PFSK-1 (cell line): ENCODE measurements at regions not wholly inside any gene's neighbourhood (a gene's known extent, or its start where the extent isn't known, plus 50 kb on each side); places are given as distances from the start of the nearest gene placed in this dataset.

Experiments
- POLR2AphosphoS5 ChIP-seq: IDR thresholded peaks from 2 replicates; pipeline ENCODE4 v1.6.1; 2012; ENCODE audit warnings: low read depth, mild to moderate bottlenecking, control low read depth, low read length, moderate library complexity
- SIN3A ChIP-seq: IDR thresholded peaks from 2 replicates; pipeline ENCODE4 v1.6.1; 2012; ENCODE audit warnings: mild to moderate bottlenecking, low read length, moderate library complexity, borderline replicate concordance; ENCODE audit not compliant: insufficient read depth
- TAF1 ChIP-seq: IDR thresholded peaks from 2 replicates; pipeline ENCODE4 v1.6.1; 2012; ENCODE audit warnings: low read length, control low read depth, borderline replicate concordance; ENCODE audit not compliant: insufficient read depth
- TF ChIP-seq, protein P1 (sequence below), 2 experiments: IDR thresholded peaks; 2 replicates each; pipeline versions ENCODE4 v1.6.1 to v1.8.0; 2011 to 2012; ENCODE audit warnings: low read depth in 2 of 2, low read length in 2 of 2, control low read depth in 1 of 2, inconsistent platforms in 1 of 2, mild to moderate bottlenecking in 1 of 2, moderate library complexity in 1 of 2; ENCODE audit not compliant: insufficient read depth in 1 of 2

DNA sequence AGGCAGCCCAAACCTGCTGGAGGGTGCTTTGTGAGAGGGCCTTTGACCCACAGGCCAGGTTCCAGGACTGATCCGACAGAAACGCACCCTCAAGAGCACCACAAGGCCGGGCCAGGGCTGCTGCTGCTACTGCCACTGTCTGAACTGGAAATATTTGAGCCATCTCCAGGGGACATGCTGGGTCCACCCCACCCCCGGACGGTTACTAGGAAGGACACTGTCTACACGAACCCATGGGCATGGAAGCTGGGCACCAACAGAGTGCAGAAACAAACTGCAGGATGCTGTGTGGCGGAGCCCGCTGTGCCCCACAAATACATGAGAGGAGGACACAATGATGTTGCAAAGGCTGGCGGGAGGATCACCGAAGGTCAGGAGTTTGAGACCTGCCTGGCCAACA, 283.7 kb downstream of the CTTN start:
- TF ChIP-seq POLR2AphosphoS5 (no peak), TAF1 (no peak), SIN3A (no peak)
- TF ChIP-seq, protein P1, sequence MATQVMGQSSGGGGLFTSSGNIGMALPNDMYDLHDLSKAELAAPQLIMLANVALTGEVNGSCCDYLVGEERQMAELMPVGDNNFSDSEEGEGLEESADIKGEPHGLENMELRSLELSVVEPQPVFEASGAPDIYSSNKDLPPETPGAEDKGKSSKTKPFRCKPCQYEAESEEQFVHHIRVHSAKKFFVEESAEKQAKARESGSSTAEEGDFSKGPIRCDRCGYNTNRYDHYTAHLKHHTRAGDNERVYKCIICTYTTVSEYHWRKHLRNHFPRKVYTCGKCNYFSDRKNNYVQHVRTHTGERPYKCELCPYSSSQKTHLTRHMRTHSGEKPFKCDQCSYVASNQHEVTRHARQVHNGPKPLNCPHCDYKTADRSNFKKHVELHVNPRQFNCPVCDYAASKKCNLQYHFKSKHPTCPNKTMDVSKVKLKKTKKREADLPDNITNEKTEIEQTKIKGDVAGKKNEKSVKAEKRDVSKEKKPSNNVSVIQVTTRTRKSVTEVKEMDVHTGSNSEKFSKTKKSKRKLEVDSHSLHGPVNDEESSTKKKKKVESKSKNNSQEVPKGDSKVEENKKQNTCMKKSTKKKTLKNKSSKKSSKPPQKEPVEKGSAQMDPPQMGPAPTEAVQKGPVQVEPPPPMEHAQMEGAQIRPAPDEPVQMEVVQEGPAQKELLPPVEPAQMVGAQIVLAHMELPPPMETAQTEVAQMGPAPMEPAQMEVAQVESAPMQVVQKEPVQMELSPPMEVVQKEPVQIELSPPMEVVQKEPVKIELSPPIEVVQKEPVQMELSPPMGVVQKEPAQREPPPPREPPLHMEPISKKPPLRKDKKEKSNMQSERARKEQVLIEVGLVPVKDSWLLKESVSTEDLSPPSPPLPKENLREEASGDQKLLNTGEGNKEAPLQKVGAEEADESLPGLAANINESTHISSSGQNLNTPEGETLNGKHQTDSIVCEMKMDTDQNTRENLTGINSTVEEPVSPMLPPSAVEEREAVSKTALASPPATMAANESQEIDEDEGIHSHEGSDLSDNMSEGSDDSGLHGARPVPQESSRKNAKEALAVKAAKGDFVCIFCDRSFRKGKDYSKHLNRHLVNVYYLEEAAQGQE (IDR thresholded peaks at IDR 0.05; ENCODE audit: insufficient read depth in 1 of 2, low read depth in 2 of 2, low read length in 2 of 2), result no peak
